Ishikawa (cell line): ENCODE measurements at regions not wholly inside any gene's neighbourhood (a gene's known extent, or its start where the extent isn't known, plus 50 kb on each side); places are given as distances from the start of the nearest gene placed in this dataset.

Experiments used
- EP300 ChIP-seq: IDR thresholded peaks from 2 replicates; pipeline ENCODE4 v1.6.1; 2012; ENCODE audit warnings: borderline replicate concordance
- MAX ChIP-seq: IDR thresholded peaks from 2 replicates; pipeline ENCODE4 v1.6.1; 2012
- NFIC ChIP-seq: IDR thresholded peaks from 2 replicates; pipeline ENCODE4 v1.6.1; 2012
- RAD21 ChIP-seq: IDR thresholded peaks from 2 replicates; pipeline ENCODE4 v1.6.1; 2012; ENCODE audit warnings: low read depth
- TAF1 ChIP-seq: IDR thresholded peaks from 2 replicates; pipeline ENCODE4 v1.6.1; 2012; ENCODE audit warnings: low read depth, mild to moderate bottlenecking
- TCF12 ChIP-seq: IDR thresholded peaks from 2 replicates; pipeline ENCODE4 v1.6.1; 2012; ENCODE audit warnings: low read depth
- USF1 ChIP-seq: IDR thresholded peaks from 2 replicates; pipeline ENCODE4 v1.6.1; 2012
- YY1 ChIP-seq: IDR thresholded peaks from 2 replicates; pipeline ENCODE4 v1.6.1; 2012; ENCODE audit warnings: low read depth
- TF ChIP-seq, protein P1 (sequence below): IDR thresholded peaks from 2 replicates; pipeline ENCODE4 v1.6.1; 2012; ENCODE audit warnings: low read depth, mild to moderate bottlenecking

DNA sequence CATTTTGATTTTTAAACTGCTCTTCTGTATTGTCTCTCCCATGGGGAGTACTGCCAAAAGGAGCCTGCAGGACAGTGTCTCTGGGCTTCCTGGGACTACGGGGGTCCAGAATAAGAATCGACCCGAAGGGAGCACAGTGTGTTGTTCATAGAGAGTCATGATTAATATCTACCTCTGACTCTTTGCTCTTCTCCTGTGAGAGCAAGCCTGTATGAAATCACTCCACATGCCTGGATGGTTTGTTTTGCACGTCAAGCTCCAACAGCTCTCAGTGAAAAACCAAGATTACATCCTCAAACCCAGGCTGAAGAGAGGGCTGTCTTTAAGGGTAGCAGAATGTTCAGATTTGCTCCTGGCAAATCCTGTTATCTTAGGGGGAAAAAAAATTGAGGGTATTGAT lies 1860.0 kb upstream of the WWC1 start:
- no peak for TF ChIP-seq YY1
- no peak for TF ChIP-seq TCF12
- no peak for TF ChIP-seq EP300
- TF ChIP-seq TAF1: no peak
- no peak for TF ChIP-seq MAX
- no peak for TF ChIP-seq USF1
- TF ChIP-seq NFIC: no peak
- TF ChIP-seq, protein P1, sequence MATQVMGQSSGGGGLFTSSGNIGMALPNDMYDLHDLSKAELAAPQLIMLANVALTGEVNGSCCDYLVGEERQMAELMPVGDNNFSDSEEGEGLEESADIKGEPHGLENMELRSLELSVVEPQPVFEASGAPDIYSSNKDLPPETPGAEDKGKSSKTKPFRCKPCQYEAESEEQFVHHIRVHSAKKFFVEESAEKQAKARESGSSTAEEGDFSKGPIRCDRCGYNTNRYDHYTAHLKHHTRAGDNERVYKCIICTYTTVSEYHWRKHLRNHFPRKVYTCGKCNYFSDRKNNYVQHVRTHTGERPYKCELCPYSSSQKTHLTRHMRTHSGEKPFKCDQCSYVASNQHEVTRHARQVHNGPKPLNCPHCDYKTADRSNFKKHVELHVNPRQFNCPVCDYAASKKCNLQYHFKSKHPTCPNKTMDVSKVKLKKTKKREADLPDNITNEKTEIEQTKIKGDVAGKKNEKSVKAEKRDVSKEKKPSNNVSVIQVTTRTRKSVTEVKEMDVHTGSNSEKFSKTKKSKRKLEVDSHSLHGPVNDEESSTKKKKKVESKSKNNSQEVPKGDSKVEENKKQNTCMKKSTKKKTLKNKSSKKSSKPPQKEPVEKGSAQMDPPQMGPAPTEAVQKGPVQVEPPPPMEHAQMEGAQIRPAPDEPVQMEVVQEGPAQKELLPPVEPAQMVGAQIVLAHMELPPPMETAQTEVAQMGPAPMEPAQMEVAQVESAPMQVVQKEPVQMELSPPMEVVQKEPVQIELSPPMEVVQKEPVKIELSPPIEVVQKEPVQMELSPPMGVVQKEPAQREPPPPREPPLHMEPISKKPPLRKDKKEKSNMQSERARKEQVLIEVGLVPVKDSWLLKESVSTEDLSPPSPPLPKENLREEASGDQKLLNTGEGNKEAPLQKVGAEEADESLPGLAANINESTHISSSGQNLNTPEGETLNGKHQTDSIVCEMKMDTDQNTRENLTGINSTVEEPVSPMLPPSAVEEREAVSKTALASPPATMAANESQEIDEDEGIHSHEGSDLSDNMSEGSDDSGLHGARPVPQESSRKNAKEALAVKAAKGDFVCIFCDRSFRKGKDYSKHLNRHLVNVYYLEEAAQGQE: no peak
- TF ChIP-seq RAD21: no peak
